NCI-H2171 treated with DMSO at 0.1 percent for 48 hours (cell line): ENCODE measurements at regions not wholly inside any gene's neighbourhood (a gene's known extent, or its start where the extent isn't known, plus 50 kb on each side); places are given as distances from the start of the nearest gene placed in this dataset.

Source experiments
- DNase-seq: peaks from one replicate; lab custom pipeline; 2025; lab: John Stamatoyannopoulos, UW

- peak; percentile 80 for DNase-seq
Observed at GRCh38 chr6:141164042-141164743, 968.5 kb upstream of the GJE1 start.

DNA sequence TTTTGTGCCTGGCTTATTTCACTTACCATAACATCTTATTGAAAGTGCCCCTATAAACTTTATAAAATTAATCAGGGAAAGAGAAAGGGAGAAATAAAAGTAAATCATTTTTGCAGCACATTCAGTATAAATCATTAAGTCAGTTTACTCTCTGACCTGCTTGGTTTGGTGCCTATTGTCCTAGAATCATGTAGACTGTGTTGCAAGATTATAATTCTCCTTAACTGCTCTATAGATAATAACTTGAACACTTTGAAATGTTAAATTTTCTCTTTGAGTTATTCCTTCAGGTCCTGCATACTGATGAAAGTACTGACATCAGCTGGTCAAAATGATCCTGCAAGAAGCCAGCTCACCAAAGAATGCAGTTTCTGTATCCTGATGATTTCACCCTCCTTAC, 969.6 kb upstream of the GJE1 start:
- no peak for DNase-seq

- no peak for DNase-seq
Observed at GRCh38 chr6:141158740-141159139, 974.0 kb upstream of the GJE1 start.

GRCh38 chr6:141153563-141153962, 979.2 kb upstream of the GJE1 start:
- no peak for DNase-seq

DNA sequence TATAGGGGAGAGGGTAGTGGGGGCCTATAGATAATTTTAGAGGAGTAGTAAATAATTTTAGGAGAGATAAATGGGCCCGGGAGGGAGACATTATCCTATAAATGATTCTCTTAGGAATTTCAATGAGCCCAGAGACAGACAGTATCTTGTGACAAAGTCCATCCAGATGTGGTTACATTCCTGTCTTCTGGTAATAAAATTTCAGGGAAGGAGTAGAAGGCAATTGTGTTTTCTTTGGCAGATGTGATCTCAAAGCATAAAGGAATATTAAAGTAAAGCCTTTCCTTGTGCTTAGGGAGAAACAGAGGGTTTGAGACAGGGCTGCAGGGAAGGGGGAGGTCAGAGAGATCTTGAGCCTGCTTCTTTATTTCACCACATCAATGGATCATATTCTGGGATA, 979.8 kb upstream of the GJE1 start:
- peak; percentile 16 for DNase-seq

DNA sequence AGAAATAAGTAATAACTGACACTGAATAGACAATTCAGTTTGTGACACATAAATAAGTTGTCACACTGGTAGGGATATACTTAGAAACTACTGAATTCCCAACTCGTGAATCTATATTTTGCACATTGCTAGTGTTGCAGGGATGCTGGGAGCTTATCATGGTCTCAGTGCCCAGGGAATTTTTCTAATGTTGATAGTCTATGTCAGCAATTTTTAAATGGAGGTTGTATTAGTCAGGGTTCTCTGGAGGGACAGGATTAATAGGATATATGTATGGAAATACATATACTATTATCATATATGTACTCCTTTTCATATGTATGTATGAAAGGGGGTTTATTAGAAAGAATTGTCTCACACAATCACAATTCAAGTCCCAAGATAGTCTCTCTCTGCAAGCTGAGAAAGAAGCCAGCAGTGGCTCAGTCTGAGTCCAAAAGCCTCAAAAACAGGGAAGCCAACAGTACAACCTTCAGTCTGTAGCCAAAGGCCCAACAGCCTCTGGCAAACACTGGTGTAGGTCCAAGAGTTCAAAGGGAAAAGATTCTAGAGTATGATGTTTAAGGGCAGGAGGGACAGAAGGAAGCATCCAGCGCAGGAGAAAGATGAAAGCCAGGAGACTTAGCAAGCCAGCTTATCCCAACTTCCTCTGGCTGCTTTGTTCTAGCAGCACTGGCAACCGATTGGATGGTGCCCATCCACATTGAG, 980.9 kb upstream of the GJE1 start:
- no peak for DNase-seq

- DNase-seq: no peak
Observed at GRCh38 chr6:141141870-141142269, 990.9 kb upstream of the GJE1 start.

DNA sequence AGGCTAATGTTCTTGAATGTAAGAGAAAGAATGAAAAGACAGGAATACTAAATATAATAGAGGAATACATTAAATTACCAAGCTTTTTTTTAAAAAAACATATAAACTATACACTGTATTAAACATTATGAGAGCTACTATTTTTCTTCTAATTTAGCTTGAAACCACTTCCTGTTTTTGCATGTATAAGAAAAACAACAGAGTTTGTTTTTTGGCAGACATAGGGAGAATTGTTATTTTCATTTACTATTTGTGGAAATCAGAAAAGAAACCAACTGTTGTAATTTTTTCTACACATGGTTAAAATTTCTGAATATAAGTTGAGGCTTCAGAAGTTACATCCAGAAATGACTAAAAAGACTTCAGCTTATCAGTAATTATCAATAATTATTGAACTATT, 991.8 kb upstream of the GJE1 start:
- DNase-seq: no peak

DNA sequence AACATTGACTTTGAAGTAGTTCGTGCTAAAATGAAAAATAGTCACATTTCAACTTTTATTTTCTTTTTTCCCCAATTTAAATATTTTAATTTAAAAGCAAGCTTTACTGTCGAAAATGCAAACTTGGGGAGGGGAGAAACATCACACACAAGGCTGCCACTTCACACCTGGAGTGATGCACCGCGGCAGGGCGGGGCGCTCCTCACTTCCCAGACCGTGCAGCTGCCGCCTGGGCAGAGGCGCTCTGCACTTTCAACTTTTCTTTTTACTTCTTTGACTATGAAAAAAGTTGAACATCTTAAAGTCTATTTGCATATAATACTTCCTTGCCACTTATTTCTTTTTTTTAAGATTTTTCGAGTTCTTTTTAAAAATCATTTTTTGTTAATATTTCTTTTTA, 993.3 kb upstream of the GJE1 start:
- no peak for DNase-seq

DNA sequence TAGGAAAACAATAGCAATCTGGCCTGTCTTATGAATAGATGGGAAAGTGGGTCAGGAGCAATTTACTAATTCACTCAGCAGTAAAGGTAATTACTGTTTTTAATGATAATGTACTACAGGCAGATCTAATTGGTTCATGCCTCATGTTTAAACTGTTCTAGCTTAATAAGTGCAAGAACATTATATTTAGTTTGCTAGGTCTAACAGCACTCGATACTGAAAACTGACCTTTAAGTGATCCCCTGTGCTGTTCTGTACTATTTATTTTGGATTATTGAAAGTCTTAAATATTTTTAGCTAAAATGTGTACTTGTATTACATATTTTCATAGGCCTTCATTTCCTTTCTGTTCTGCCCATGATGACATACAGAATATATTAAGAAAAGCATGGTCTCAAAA, 998.0 kb upstream of the GJE1 start:
- DNase-seq: peak; percentile 56

DNA sequence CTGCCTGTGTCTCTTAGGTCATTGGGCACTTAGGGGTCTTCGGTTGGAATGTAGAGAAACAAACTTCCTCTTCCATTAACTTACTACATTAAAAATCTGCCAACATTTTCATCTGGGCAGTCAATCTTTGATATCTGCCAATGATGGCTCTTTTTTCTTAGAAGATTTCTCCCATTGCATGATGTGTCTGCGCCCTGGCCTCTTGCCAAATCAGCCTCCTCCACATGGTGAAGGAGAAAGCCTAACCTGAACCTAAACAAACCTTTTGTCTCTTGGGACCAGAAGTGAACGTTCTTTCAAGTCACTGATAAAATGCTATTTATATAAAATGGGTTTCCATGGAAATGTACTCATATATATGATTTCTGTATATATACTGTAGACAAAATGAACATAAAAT, 998.9 kb upstream of the GJE1 start:
- peak; percentile 36 for DNase-seq

DNA sequence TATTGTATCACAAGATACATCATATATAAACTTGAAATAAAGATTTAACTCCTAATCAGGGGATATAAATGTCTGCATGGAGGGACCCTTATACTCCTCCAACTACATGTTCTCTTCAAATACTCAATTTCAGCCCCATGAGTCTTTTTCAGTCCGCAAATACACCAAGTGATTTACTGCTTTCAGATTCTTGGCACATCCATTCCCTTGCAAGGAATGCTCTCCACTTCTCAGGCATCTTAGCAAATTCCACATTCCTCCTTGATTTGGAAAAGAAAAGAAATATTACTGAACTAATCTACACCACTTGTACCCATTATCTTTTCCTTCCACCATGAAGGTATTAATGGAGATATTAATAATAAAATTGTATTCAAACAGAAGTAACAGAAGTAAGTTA, 999.4 kb upstream of the GJE1 start:
- no peak for DNase-seq

- DNase-seq: peak; percentile 31
Observed at GRCh38 chr6:141131616-141132015, 1001.1 kb upstream of the GJE1 start.

- DNase-seq: no peak
Observed at GRCh38 chr6:141123497-141123896, 1009.2 kb upstream of the GJE1 start.

GRCh38 chr6:141123049-141123448, 1009.7 kb upstream of the GJE1 start:
- peak; percentile 83 for DNase-seq

- no peak for DNase-seq
Observed at GRCh38 chr6:141118991-141119390, 1013.7 kb upstream of the GJE1 start.

- no peak for DNase-seq
Observed at GRCh38 chr6:141117874-141118273, 1014.9 kb upstream of the GJE1 start.

GRCh38 chr6:141110481-141110880, 1022.2 kb upstream of the GJE1 start:
- no peak for DNase-seq

DNA sequence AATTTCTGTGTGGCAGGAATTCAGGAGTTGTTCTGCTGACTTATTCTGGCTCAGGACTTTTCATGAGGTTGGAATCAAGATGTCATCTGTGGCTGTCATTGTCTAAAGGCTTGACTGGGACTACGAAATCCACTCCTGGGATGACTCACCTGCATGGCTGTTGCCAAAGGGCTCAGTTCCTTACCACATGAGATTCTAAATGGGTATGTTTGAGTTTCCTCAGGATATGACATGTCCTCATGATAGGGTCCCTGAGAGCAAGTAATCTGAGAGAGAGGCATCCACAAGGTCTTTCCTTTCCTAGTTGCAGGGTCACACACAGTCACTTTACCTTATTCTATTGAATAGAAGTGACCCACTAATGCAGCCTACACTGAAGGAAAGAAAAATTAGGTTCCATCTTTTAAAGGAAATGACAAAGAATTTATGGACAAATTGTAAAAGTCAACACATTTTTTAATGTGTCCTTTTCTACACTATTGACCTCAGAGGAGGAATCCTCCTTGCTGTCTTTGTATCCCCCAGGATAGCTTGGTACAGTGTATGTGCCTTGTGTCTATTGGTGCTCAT, 1025.0 kb upstream of the GJE1 start:
- DNase-seq: no peak

DNA sequence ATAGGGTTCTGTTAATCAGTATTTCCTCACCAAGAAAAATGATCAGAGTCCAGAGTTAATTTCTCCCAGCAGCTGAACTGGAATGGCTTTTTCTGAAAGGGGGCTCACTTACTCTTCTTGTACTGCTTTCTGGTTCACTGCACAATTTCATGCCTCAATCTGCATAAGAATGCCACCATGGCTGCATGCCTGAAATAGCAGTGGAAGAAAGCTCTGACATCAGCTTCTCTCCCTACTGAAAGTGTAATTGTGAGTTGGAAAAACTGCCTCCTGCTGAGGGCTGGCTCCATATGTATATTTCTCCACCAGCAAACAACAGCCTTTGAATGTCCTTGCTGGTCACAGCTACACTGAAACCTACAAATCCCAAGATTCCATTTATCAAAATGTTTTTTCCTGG, 1027.2 kb upstream of the GJE1 start:
- peak; percentile 46 for DNase-seq

DNA sequence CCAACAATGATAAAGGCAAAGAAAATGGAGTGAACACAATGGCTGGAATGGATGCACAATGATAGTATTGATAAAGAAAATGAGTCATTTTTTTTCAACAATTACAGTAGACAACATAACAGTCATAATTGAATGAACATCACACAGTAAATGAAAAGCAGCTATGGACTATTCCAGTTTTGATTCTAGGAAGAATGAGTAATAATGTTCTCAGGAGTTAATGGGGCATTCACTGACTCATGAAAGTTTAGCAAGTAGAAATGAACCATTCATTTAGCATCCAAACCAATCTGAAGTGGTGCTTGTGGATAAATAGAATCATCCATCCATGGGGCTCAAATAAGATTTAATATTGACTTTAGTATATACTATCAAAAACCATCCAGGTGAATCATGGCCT, 1029.5 kb upstream of the GJE1 start:
- DNase-seq: no peak

- DNase-seq: no peak
Observed at GRCh38 chr6:141097471-141097870, 1035.3 kb upstream of the GJE1 start.

DNA sequence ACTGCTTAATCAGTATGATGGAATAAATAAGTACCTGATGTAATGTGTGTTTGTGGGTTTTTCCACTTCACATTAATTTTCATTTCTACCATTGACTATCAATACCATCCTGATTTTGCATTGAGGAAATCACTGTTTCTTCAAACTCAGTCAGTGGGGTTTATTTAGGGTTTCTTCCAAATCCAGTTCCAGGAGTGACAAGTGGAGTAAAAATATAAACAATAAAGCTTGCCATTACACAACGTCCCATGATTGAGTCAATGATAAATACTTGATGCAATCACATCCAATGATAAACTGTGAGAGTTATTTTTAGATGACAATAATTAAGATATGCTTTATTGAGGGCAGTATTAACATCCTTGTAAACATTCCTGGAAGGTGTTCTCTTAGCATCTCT, 1037.4 kb upstream of the GJE1 start:
- DNase-seq: no peak

- no peak for DNase-seq
Observed at GRCh38 chr6:141088171-141088570, 1044.6 kb upstream of the GJE1 start.
